Activated CD4-positive, alpha-beta memory T cell treated with anti-CD3 and anti-CD28 coated beads, Interleukin-2, amount 10 ng/mL, durations not matched to agents 7 days and 5 days (primary cell): ENCODE measurements at regions not wholly inside any gene's neighbourhood (a gene's known extent, or its start where the extent isn't known, plus 50 kb on each side); places are given as distances from the start of the nearest gene placed in this dataset.

Experiments used
- CTCF ChIA-PET: fragments of 350-600 bp; sonication (Branson Sonifier 250); formaldehyde crosslinking; loops from one replicate; lab custom pipeline; 2021; ENCODE audit warnings: antibody characterized with exemption, inconsistent platforms; lab: Charles Lee
- POLR2A ChIA-PET: fragments of 350-600 bp; sonication (Branson Sonifier 250); formaldehyde crosslinking; loops from one replicate; lab custom pipeline; 2021; ENCODE audit warnings: antibody characterized with exemption; lab: Charles Lee
- DNase-seq: peaks from one replicate; pipeline ENCODE4 v3.0.0-alpha.2; 2020
- H3K27ac Mint-ChIP-seq: one replicate; pipeline ENCODE4 v1.8.0; 2021; ENCODE audit warnings: mild to moderate bottlenecking, mixed read lengths
- H3K27me3 Mint-ChIP-seq: one replicate; pipeline ENCODE4 v1.8.0; 2021; ENCODE audit warnings: mixed read lengths
- H3K36me3 Mint-ChIP-seq: one replicate; pipeline ENCODE4 v1.8.0; 2021; ENCODE audit warnings: low read depth, mixed read lengths
- H3K4me1 Mint-ChIP-seq: one replicate; pipeline ENCODE4 v1.8.0; 2021; ENCODE audit warnings: mixed read lengths
- H3K4me3 Mint-ChIP-seq: one replicate; pipeline ENCODE4 v1.8.0; 2021; ENCODE audit warnings: mild to moderate bottlenecking, mixed read lengths
- H3K9me3 Mint-ChIP-seq: one replicate; pipeline ENCODE4 v1.8.0; 2021; ENCODE audit warnings: mixed read lengths

DNA sequence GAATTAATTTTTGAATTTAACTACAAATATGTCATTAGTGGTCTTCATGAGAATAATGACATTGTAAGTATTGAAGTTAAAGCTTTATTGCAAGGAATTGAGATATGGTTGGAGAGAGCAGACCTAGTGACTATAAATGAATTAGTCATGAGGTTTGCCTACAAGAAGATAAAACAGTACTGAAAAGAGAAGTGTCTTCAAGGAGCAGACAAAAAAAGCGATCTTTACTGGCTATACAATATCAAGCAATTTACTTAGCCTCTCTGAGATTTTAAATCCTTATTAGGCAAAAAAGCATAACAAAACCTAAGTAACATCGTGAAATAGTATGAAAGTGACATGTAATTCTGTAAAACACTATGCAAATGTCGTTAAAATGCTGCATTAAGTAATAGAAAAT, 435.1 kb upstream of the PCDH20 start:
- ChIA-PET CTCF (no interaction called here), POLR2A (no interaction called here)
- DNase-seq = no peak
- H3K4me1 Mint-ChIP-seq = no peaks in the 10 kb centered on the region
- no peak overlapping the region for H3K27ac Mint-ChIP-seq
- H3K4me3 Mint-ChIP-seq = no peak overlapping the region
- H3K27me3 Mint-ChIP-seq = no peaks in the 10 kb centered on the region
- H3K36me3 Mint-ChIP-seq = no peaks in the 10 kb centered on the region
- H3K9me3 Mint-ChIP-seq = peaks cover 5% of the 10 kb centered on the region

GRCh38 chr13:61838568-61838967, 422.9 kb upstream of the PCDH20 start:
- no peaks in the 10 kb centered on the region for H3K27me3 Mint-ChIP-seq
- no peak overlapping the region for H3K27ac Mint-ChIP-seq
- no peaks in the 10 kb centered on the region for H3K9me3 Mint-ChIP-seq
- no peaks in the 10 kb centered on the region for H3K4me1 Mint-ChIP-seq
- ChIA-PET POLR2A (no interaction called here), CTCF (no interaction called here)
- DNase-seq = no peak
- no peak overlapping the region for H3K4me3 Mint-ChIP-seq
- H3K36me3 Mint-ChIP-seq = no peaks in the 10 kb centered on the region

- ChIA-PET POLR2A (no interaction called here), CTCF (no interaction called here)
- H3K9me3 Mint-ChIP-seq = peaks cover 2% of the 10 kb centered on the region
- H3K36me3 Mint-ChIP-seq = no peaks in the 10 kb centered on the region
- no peaks in the 10 kb centered on the region for H3K27me3 Mint-ChIP-seq
- DNase-seq = no peak
- H3K4me3 Mint-ChIP-seq = no peak overlapping the region
- H3K4me1 Mint-ChIP-seq = no peaks in the 10 kb centered on the region
- H3K27ac Mint-ChIP-seq = no peak overlapping the region
Measured at GRCh38 chr13:61833228-61833627, 417.6 kb upstream of the PCDH20 start.

- Mint-ChIP-seq H3K4me3 (no peak overlapping the region), H3K27ac (no peak overlapping the region), H3K4me1 (no peaks in the 10 kb centered on the region), H3K36me3 (no peaks in the 10 kb centered on the region), H3K27me3 (no peaks in the 10 kb centered on the region), H3K9me3 (peaks cover 2% of the 10 kb centered on the region)
- no peak for DNase-seq
- CTCF ChIA-PET = no interaction called here
- POLR2A ChIA-PET = no interaction called here
Measured at GRCh38 chr13:61831026-61831425, 415.4 kb upstream of the PCDH20 start.

GRCh38 chr13:61830475-61830874, 414.8 kb upstream of the PCDH20 start:
- ChIA-PET POLR2A (no interaction called here), CTCF (no interaction called here)
- Mint-ChIP-seq H3K9me3 (peaks cover 2% of the 10 kb centered on the region), H3K4me1 (no peaks in the 10 kb centered on the region), H3K27me3 (no peaks in the 10 kb centered on the region), H3K4me3 (no peak overlapping the region), H3K36me3 (no peaks in the 10 kb centered on the region), H3K27ac (no peak overlapping the region)
- no peak for DNase-seq

DNA sequence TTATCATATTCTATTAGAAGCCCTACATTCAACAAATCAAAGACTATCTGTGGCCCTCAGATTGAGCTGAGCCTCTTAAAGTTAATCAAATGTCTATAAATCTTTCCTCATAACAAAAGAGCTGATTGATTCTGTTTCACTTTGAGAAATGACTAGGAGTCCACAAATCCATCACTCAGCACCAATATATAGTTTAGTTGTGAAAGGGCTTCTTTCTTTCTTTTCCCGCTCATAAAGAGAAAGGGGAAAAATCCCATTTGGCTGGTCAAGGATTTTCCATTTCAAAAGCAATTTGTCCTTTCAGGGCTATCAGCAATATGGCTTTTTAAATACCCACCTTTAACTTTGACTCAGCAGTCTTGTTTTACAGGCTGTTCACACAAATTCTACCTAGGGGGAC, 408.5 kb upstream of the PCDH20 start:
- POLR2A ChIA-PET = no interaction called here

DNA sequence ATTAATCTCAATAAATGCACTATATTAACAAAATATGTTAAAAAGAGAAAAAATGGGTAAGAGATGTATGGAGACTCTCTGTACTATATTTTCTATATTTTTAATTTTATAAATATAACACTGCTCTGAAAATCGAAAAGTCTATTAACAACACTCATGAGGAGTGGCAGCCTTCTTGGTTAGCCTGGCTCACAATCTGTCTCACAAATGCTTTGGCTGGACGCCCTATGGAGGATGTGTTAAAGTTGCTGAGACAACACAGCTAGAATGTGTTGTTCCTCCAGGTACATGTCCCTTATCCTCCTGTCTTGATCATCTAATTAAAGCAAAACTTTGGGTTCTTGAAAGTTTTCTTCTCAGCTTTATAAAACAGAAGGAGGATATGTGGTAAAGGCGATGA, 396.6 kb upstream of the PCDH20 start:
- CTCF ChIA-PET = no interaction called here
- H3K9me3 Mint-ChIP-seq = peaks cover 7% of the 10 kb centered on the region
- no peak overlapping the region for H3K27ac Mint-ChIP-seq
- no peaks in the 10 kb centered on the region for H3K27me3 Mint-ChIP-seq
- no peak overlapping the region for H3K4me3 Mint-ChIP-seq
- POLR2A ChIA-PET = no interaction called here
- H3K4me1 Mint-ChIP-seq = no peaks in the 10 kb centered on the region
- DNase-seq = no peak
- H3K36me3 Mint-ChIP-seq = no peaks in the 10 kb centered on the region

More for the DNA sequence above, 408.5 kb upstream of the PCDH20 start:
- Mint-ChIP-seq H3K27ac (no peak overlapping the region), H3K27me3 (no peaks in the 10 kb centered on the region), H3K4me1 (no peaks in the 10 kb centered on the region), H3K4me3 (no peak overlapping the region), H3K9me3 (peaks cover 2% of the 10 kb centered on the region), H3K36me3 (no peaks in the 10 kb centered on the region)
- CTCF ChIA-PET = no interaction called here
- DNase-seq = no peak

DNA sequence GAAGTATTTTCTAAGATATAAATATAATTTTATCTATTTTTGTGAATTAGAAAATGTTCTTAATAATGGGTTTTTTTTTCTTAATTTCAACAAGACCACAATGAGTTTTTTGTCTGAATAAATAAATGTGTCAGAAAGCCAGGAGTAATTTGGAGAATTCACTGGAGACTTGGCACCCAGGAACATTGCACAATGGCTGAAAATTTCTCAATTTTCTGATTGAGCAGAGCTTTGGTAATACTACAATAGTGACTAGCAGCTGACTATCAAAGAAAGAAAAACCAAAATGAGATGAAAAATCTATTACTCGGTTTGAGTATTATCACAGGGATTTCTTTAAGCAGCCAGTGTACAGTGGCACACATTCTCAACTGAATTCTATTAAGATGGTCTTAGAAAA, 394.4 kb upstream of the PCDH20 start:
- no peak overlapping the region for H3K27ac Mint-ChIP-seq
- peaks cover 13% of the 10 kb centered on the region for H3K9me3 Mint-ChIP-seq
- no peak overlapping the region for H3K4me3 Mint-ChIP-seq
- ChIA-PET POLR2A (no interaction called here), CTCF (no interaction called here)
- no peaks in the 10 kb centered on the region for H3K27me3 Mint-ChIP-seq
- H3K36me3 Mint-ChIP-seq = no peaks in the 10 kb centered on the region
- DNase-seq = no peak
- H3K4me1 Mint-ChIP-seq = no peaks in the 10 kb centered on the region

DNA sequence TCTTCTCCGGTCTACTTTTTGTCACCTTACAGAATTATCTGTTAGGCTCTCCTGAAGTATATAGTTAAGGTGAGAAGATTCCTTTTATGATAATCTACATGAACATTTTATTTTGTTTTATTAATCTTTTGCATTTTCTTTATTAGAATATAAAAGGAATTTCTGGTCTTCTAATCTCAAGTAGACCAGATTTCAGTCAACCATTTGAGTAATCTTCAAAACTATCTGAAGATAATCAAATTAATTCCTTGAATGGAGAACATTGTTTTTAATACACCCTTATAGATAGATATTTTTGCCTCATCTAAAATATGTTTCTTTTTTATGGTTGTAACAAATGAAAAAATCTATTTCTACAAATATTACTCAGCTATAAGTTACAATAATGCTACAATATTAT, 381.7 kb upstream of the PCDH20 start:
- no peak overlapping the region for H3K27ac Mint-ChIP-seq
- POLR2A ChIA-PET = no interaction called here
- H3K9me3 Mint-ChIP-seq = peaks cover 2% of the 10 kb centered on the region
- H3K4me3 Mint-ChIP-seq = no peak overlapping the region
- H3K27me3 Mint-ChIP-seq = no peaks in the 10 kb centered on the region
- DNase-seq = no peak
- no peaks in the 10 kb centered on the region for H3K4me1 Mint-ChIP-seq
- no peaks in the 10 kb centered on the region for H3K36me3 Mint-ChIP-seq
- CTCF ChIA-PET = no interaction called here

GRCh38 chr13:61795580-61795979, 379.9 kb upstream of the PCDH20 start:
- Mint-ChIP-seq H3K4me3 (no peak overlapping the region), H3K27me3 (no peaks in the 10 kb centered on the region), H3K4me1 (no peaks in the 10 kb centered on the region), H3K9me3 (peaks cover 3% of the 10 kb centered on the region), H3K27ac (no peak overlapping the region), H3K36me3 (no peaks in the 10 kb centered on the region)
- no peak for DNase-seq
- ChIA-PET CTCF (no interaction called here), POLR2A (no interaction called here)

DNA sequence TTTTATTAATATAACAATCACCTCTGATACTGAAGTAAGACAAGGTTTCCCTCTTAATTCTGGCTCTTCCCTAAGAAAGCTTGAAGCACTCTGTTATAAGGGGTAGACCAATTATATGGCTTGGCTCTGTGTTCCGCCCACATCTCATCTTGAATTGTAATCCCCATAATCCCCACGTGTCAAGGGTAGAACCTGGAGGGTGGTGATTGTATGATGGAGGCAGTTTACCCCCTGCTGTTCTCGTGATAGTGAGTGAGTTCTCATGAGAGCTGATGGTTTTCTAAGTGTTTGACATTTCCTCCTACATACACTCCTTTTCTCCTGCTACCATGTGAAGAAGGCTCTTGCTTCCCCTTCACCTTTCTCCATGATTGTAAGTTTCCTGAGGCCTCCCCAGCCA, 363.8 kb upstream of the PCDH20 start:
- Mint-ChIP-seq H3K27ac (no peak overlapping the region), H3K36me3 (no peaks in the 10 kb centered on the region)
- no peak for DNase-seq

DNA sequence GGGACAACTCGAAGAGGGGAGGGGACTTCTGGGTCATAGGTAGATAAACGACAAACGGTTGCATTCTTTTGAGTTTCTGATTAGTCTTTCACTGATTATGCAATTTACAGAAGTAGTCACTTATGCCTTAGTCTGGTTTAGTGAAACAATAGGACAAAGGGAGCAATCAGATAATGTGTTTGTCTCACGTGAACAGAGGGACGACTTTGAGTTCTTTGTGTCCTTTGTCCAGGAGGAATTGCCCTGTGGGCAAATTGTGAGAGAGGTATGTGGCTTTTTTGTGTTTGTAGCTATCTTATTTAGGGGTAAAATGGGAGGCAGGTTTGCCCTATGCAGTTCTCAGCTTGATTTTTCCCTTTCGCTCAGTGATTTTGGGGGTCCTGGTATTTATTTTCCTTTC, 362.9 kb upstream of the PCDH20 start:
- CTCF ChIA-PET = no interaction called here
- H3K4me3 Mint-ChIP-seq = no peak overlapping the region
- POLR2A ChIA-PET = no interaction called here

More for the DNA sequence above, 363.8 kb upstream of the PCDH20 start:
- ChIA-PET POLR2A (no interaction called here), CTCF (no interaction called here)
- Mint-ChIP-seq H3K4me3 (no peak overlapping the region), H3K27me3 (no peaks in the 10 kb centered on the region), H3K4me1 (no peaks in the 10 kb centered on the region), H3K9me3 (peaks cover 7% of the 10 kb centered on the region)

DNA sequence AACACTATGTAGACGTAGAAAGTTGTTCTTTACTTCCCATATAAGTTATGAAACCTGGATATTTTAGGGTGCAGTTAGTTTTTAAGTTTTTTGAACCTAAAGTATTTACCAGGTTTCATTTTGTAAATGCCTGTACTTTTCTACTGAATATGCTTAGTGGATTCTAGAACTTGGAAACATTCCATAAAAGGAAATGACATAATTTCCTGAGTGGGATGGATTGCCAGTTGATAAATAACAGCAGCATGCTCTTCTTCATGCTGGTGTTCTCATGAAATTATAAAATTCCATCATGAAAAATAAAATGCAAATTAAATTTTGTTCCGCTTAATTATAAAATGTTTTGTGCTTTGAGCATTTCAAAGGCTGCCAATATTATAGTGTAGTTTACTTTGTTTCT, 362.2 kb upstream of the PCDH20 start:
- Mint-ChIP-seq H3K4me3 (no peak overlapping the region), H3K9me3 (peaks cover 5% of the 10 kb centered on the region), H3K27me3 (no peaks in the 10 kb centered on the region), H3K36me3 (no peaks in the 10 kb centered on the region), H3K4me1 (no peaks in the 10 kb centered on the region), H3K27ac (no peak overlapping the region)
- ChIA-PET CTCF (no interaction called here), POLR2A (no interaction called here)
- DNase-seq = no peak

More for the DNA sequence above, 362.9 kb upstream of the PCDH20 start:
- no peak overlapping the region for H3K27ac Mint-ChIP-seq
- H3K9me3 Mint-ChIP-seq = peaks cover 7% of the 10 kb centered on the region
- H3K4me1 Mint-ChIP-seq = no peaks in the 10 kb centered on the region
- no peaks in the 10 kb centered on the region for H3K27me3 Mint-ChIP-seq
- DNase-seq = no peak
- H3K36me3 Mint-ChIP-seq = no peaks in the 10 kb centered on the region

DNA sequence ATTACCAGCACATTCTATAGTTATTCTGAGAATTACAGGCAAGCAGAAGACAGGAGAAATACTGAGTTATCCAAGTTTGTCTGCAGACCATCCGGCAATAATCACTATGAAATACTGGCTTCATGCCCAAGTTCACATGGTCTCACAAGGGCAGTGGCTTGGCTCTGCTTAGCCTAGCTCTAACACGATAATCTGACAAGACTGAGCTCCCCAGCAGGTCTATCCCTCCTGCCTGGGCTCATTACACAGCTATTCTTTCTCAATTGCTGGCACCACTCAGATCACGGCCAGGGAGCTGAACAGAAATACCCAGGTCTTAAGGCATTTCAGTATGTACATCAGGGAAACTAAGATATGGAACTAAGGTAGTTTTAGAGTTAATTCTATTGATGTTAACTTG, 361.6 kb upstream of the PCDH20 start:
- CTCF ChIA-PET = no interaction called here
- Mint-ChIP-seq H3K36me3 (no peaks in the 10 kb centered on the region), H3K27ac (no peak overlapping the region), H3K9me3 (peaks cover 2% of the 10 kb centered on the region), H3K27me3 (no peaks in the 10 kb centered on the region), H3K4me3 (no peak overlapping the region), H3K4me1 (no peaks in the 10 kb centered on the region)
- DNase-seq = no peak
- POLR2A ChIA-PET = no interaction called here

GRCh38 chr13:61774903-61775302, 359.3 kb upstream of the PCDH20 start:
- Mint-ChIP-seq H3K27ac (no peak overlapping the region), H3K9me3 (no peaks in the 10 kb centered on the region), H3K4me3 (no peak overlapping the region), H3K4me1 (no peaks in the 10 kb centered on the region), H3K36me3 (no peaks in the 10 kb centered on the region), H3K27me3 (no peaks in the 10 kb centered on the region)
- no peak for DNase-seq
- ChIA-PET POLR2A (no interaction called here), CTCF (no interaction called here)
